ENCODE measurements at regions not wholly inside any gene's neighbourhood (a gene's known extent, or its start where the extent isn't known, plus 50 kb on each side); places are given as distances from the start of the nearest gene placed in this dataset.

GRCh38 chr6:81682235-81682795, 70.2 kb downstream of the TENT5A start (continued):
- TF ChIP-seq, protein P1, sequence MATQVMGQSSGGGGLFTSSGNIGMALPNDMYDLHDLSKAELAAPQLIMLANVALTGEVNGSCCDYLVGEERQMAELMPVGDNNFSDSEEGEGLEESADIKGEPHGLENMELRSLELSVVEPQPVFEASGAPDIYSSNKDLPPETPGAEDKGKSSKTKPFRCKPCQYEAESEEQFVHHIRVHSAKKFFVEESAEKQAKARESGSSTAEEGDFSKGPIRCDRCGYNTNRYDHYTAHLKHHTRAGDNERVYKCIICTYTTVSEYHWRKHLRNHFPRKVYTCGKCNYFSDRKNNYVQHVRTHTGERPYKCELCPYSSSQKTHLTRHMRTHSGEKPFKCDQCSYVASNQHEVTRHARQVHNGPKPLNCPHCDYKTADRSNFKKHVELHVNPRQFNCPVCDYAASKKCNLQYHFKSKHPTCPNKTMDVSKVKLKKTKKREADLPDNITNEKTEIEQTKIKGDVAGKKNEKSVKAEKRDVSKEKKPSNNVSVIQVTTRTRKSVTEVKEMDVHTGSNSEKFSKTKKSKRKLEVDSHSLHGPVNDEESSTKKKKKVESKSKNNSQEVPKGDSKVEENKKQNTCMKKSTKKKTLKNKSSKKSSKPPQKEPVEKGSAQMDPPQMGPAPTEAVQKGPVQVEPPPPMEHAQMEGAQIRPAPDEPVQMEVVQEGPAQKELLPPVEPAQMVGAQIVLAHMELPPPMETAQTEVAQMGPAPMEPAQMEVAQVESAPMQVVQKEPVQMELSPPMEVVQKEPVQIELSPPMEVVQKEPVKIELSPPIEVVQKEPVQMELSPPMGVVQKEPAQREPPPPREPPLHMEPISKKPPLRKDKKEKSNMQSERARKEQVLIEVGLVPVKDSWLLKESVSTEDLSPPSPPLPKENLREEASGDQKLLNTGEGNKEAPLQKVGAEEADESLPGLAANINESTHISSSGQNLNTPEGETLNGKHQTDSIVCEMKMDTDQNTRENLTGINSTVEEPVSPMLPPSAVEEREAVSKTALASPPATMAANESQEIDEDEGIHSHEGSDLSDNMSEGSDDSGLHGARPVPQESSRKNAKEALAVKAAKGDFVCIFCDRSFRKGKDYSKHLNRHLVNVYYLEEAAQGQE (IDR thresholded peaks at IDR 0.05): no peak
- no peak for TF ChIP-seq RAD21 (IDR thresholded peaks at IDR 0.05)
- no peak for TF ChIP-seq SP1 (IDR thresholded peaks at IDR 0.05)
- TF ChIP-seq HNF4G (IDR thresholded peaks at IDR 0.05): no peak
- no peak for TF ChIP-seq JUND (IDR thresholded peaks at IDR 0.05)
- no peak for TF ChIP-seq EGR1 (IDR thresholded peaks at IDR 0.05; ENCODE audit: low read depth in 2 of 2)

DNA sequence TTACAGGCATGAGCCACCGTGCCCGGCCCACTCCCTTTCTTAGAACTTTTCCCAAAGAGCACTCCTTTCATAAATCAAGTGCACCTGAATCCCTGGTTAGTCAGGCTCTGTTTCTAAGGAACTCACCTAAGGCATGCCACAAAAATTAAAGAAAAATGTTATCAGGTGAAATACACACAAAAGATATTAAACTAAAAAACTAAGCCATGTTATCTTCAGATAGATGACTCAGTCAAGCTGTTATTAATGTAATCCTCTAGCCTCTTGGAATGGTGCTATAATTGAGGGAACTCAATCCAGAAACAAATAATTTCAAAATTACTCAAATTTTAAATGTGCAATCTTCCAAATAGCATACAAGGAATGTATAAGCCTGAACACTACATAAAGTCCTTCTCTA, 83.0 kb downstream of the TENT5A start:
- no peak for TF ChIP-seq EGR1 (IDR thresholded peaks at IDR 0.05; ENCODE audit: low read depth in 2 of 2)
- TF ChIP-seq GABPA (IDR thresholded peaks at IDR 0.05 in 1 of 2, conservative IDR thresholded peaks at IDR 0.05 in 1 of 2): no peak
- no peak for TF ChIP-seq YY1 (IDR thresholded peaks at IDR 0.05)
- no peak for TF ChIP-seq SP1 (IDR thresholded peaks at IDR 0.05)
- no peak for TF ChIP-seq HNF4A (conservative IDR thresholded peaks at IDR 0.05)
- no peak for TF ChIP-seq RXRA (IDR thresholded peaks at IDR 0.05)
- no peak for TF ChIP-seq MAX (IDR thresholded peaks at IDR 0.05)
- no peak for TF ChIP-seq RAD21 (IDR thresholded peaks at IDR 0.05)
- TF ChIP-seq ATF3 (IDR thresholded peaks at IDR 0.05): no peak
- TF ChIP-seq TAF1 (conservative IDR thresholded peaks at IDR 0.05): no peak
- no peak for TF ChIP-seq CTCF (IDR thresholded peaks at IDR 0.05; ENCODE audit: low read depth, low read length, missing input control)
- no peak for TF ChIP-seq NR2F2 (IDR thresholded peaks at IDR 0.05)
- no peak for TF ChIP-seq FOXA2 (IDR thresholded peaks at IDR 0.05)
- no peak for TF ChIP-seq FOXA1 (IDR thresholded peaks at IDR 0.05)
- TF ChIP-seq, protein P2, sequence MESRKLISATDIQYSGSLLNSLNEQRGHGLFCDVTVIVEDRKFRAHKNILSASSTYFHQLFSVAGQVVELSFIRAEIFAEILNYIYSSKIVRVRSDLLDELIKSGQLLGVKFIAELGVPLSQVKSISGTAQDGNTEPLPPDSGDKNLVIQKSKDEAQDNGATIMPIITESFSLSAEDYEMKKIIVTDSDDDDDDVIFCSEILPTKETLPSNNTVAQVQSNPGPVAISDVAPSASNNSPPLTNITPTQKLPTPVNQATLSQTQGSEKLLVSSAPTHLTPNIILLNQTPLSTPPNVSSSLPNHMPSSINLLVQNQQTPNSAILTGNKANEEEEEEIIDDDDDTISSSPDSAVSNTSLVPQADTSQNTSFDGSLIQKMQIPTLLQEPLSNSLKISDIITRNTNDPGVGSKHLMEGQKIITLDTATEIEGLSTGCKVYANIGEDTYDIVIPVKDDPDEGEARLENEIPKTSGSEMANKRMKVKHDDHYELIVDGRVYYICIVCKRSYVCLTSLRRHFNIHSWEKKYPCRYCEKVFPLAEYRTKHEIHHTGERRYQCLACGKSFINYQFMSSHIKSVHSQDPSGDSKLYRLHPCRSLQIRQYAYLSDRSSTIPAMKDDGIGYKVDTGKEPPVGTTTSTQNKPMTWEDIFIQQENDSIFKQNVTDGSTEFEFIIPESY (IDR thresholded peaks at IDR 0.05): no peak
- TF ChIP-seq, protein P1 (IDR thresholded peaks at IDR 0.05): no peak
- no peak for TF ChIP-seq HNF4G (IDR thresholded peaks at IDR 0.05)
- no peaks in the 10 kb centered on the region for H3K27me3 ChIP-seq (ENCODE audit: control insufficient read depth in 4 of 4, insufficient read depth in 4 of 4, low read length in 3 of 4)
- H3K27ac ChIP-seq (ENCODE audit: low read depth in 1 of 2, low read length in 2 of 2): no peak overlapping the region
- H3K4me1 ChIP-seq (ENCODE audit: control insufficient read depth in 4 of 4, insufficient read depth in 4 of 4, low read length in 3 of 4): no peaks in the 10 kb centered on the region
- DNase-seq (ENCODE audit: low spot score): no peak
- H3K9ac ChIP-seq (ENCODE audit: low read depth in 1 of 2, low read length in 2 of 2): no peak overlapping the region
- 94% methylated on average over 2 of the region's 2 CpGs for WGBS
- no peak overlapping the region for H3K4me3 ChIP-seq (ENCODE audit: low read depth in 1 of 3, low read length in 3 of 3)
- no peaks in the 10 kb centered on the region for H3K9me3 ChIP-seq (ENCODE audit: control insufficient read depth in 4 of 4, low read length in 3 of 4)
- H3K36me3 ChIP-seq (ENCODE audit: control insufficient read depth in 4 of 4, insufficient read depth in 3 of 4, low read depth in 1 of 4, low read length in 3 of 4): no peaks in the 10 kb centered on the region
